Natural killer cell (primary cell): ENCODE measurements at regions not wholly inside any gene's neighbourhood (a gene's known extent, or its start where the extent isn't known, plus 50 kb on each side); places are given as distances from the start of the nearest gene placed in this dataset.

ENCODE experiments used
- ATAC-seq, 3 donors: fragments of 150-1000 bp in 2 of 3; fragments of 200-7000 bp in 1 of 3; cut with Tn5 transposase; 1 replicate in 1 of 3; 2 replicates in 2 of 3; pipeline ENCODE4 v1.10.0; 2021; ENCODE audit warnings: mild to moderate bottlenecking in 2 of 3, moderate library complexity in 2 of 3
- DNase-seq, 2 donors: peaks; one replicate each; pipeline versions ENCODE4 v3.0.0 to v3.0.0-alpha.2; 2013 to 2021; ENCODE audit warnings: mixed read lengths in 1 of 2
- H3K27ac ChIP-seq: one replicate; pipeline ENCODE4 v1.5.1; 2013; ENCODE audit warnings: mild to moderate bottlenecking, low read length
- H3K27me3 ChIP-seq: one replicate; pipeline ENCODE4 v1.6.1; 2013; ENCODE audit warnings: low read length; ENCODE audit not compliant: control insufficient read depth, insufficient read depth
- H3K36me3 ChIP-seq: one replicate; pipeline ENCODE4 v1.6.1; 2013; ENCODE audit warnings: low read length; ENCODE audit not compliant: control insufficient read depth, insufficient read depth
- H3K4me1 ChIP-seq: one replicate; pipeline ENCODE4 v1.6.1; 2013; ENCODE audit warnings: low read length; ENCODE audit not compliant: control insufficient read depth, insufficient read depth
- H3K4me3 ChIP-seq: one replicate; pipeline ENCODE4 v1.5.1; 2013; ENCODE audit warnings: low read length
- H3K9me3 ChIP-seq: one replicate; pipeline ENCODE4 v1.6.1; 2013; ENCODE audit warnings: low read length; ENCODE audit not compliant: control insufficient read depth, insufficient read depth
- H3K27ac Mint-ChIP-seq, 2 donors: one replicate each; pipeline ENCODE4 v1.8.0; 2022; ENCODE audit warnings: mild to moderate bottlenecking in 2 of 2, mixed read lengths in 2 of 2, moderate library complexity in 1 of 2
- H3K27me3 Mint-ChIP-seq, 2 donors: one replicate each; pipeline ENCODE4 v1.8.0; 2022; ENCODE audit warnings: low read depth in 2 of 2, mixed read lengths in 2 of 2
- H3K36me3 Mint-ChIP-seq: one replicate; pipeline ENCODE4 v1.8.0; 2022; ENCODE audit warnings: mixed read lengths
- H3K4me1 Mint-ChIP-seq, 2 donors: one replicate each; pipeline ENCODE4 v1.8.0; 2022; ENCODE audit warnings: mixed read lengths in 2 of 2
- H3K4me3 Mint-ChIP-seq: one replicate; pipeline ENCODE4 v1.8.0; 2022; ENCODE audit warnings: mild to moderate bottlenecking, moderate library complexity, mixed read lengths
- H3K9me3 Mint-ChIP-seq, 2 donors: one replicate each; pipeline ENCODE4 v1.8.0; 2022; ENCODE audit warnings: mixed read lengths in 2 of 2
- CTCF ChIP-seq: fragments of 200-600 bp; IDR thresholded peaks from one replicate; pipeline ENCODE4 v1.8.0; 2022; ENCODE audit warnings: antibody characterized with exemption
- WGBS: methylation state at CpG from one replicate; pipeline ENCODE4 v1.1.7; 2013; ENCODE audit warnings: missing lambda C conversion rate; ENCODE audit not compliant: insufficient coverage; 5-methylcytosine and 5-hydroxymethylcytosine counted together
- intact Hi-C: fragments of 100-400 bp; cut with micrococcal nuclease; formaldehyde crosslinking; loops from one replicate; pipeline ENCODE4 v1.14.2; 2022

GRCh38 chr2:150759531-150759930 lies 272.1 kb upstream of the RND3 start:
- Histone ChIP-seq H3K36me3 (no peaks in the 10 kb centered on the region), H3K4me1 (no peaks in the 10 kb centered on the region), H3K27me3 (no peaks in the 10 kb centered on the region), H3K4me3 (no peak overlapping the region), H3K9me3 (no peaks in the 10 kb centered on the region), H3K27ac (no peak overlapping the region)
- H3K9me3 Mint-ChIP-seq, result peaks cover 2 to 11% of the 10 kb centered on the region in 2 donors
- WGBS, result no CpG with 5 or more reads among the region's 1 CpG
- peaks cover 2% of the 10 kb centered on the region for H3K36me3 Mint-ChIP-seq
- intact Hi-C loops, result no loop called here
- H3K4me1 Mint-ChIP-seq, result no peaks in the 10 kb centered on the region
- TF ChIP-seq CTCF, result no peak
- DNase-seq (no peak), ATAC-seq (no peak)
- no peak overlapping the region for H3K4me3 Mint-ChIP-seq
- H3K27me3 Mint-ChIP-seq, result no peaks in the 10 kb centered on the region
- no peak overlapping the region for H3K27ac Mint-ChIP-seq

GRCh38 chr2:150759106-150759505 lies 271.6 kb upstream of the RND3 start:
- no peak overlapping the region for H3K4me3 ChIP-seq
- DNase-seq, result no peak
- no peak for TF ChIP-seq CTCF
- Mint-ChIP-seq H3K27me3 (no peaks in the 10 kb centered on the region), H3K27ac (no peak overlapping the region), H3K9me3 (peaks cover 2 to 7% of the 10 kb centered on the region in 2 donors), H3K4me1 (no peaks in the 10 kb centered on the region), H3K36me3 (no peaks in the 10 kb centered on the region), H3K4me3 (no peak overlapping the region)
- no peaks in the 10 kb centered on the region for H3K4me1 ChIP-seq
- intact Hi-C loops, result no loop called here
- no peak overlapping the region for H3K27ac ChIP-seq
- no peaks in the 10 kb centered on the region for H3K9me3 ChIP-seq
- WGBS, result 100% methylated on average over 2 of the region's 3 CpGs
- no peaks in the 10 kb centered on the region for H3K27me3 ChIP-seq
- ATAC-seq, result no peak
- H3K36me3 ChIP-seq, result no peaks in the 10 kb centered on the region

GRCh38 chr2:150752229-150752628 lies 264.8 kb upstream of the RND3 start:
- no peaks in the 10 kb centered on the region for H3K9me3 ChIP-seq
- no peak overlapping the region for H3K27ac Mint-ChIP-seq
- no peak for DNase-seq
- H3K4me3 ChIP-seq, result no peak overlapping the region
- H3K36me3 Mint-ChIP-seq, result no peaks in the 10 kb centered on the region
- no peak for TF ChIP-seq CTCF
- H3K9me3 Mint-ChIP-seq, result peaks cover 13 to 16% of the 10 kb centered on the region in 2 donors
- H3K4me1 Mint-ChIP-seq, result no peaks in the 10 kb centered on the region
- H3K27me3 ChIP-seq, result no peaks in the 10 kb centered on the region
- no peak overlapping the region for H3K4me3 Mint-ChIP-seq
- H3K27me3 Mint-ChIP-seq, result no peaks in the 10 kb centered on the region
- H3K36me3 ChIP-seq, result no peaks in the 10 kb centered on the region
- H3K27ac ChIP-seq, result no peak overlapping the region
- intact Hi-C loops, result no loop called here
- no peak for ATAC-seq
- H3K4me1 ChIP-seq, result no peaks in the 10 kb centered on the region

GRCh38 chr2:150750720-150751119 lies 263.3 kb upstream of the RND3 start:
- no peaks in the 10 kb centered on the region for H3K4me1 ChIP-seq
- Mint-ChIP-seq H3K27me3 (no peaks in the 10 kb centered on the region), H3K9me3 (peaks cover 13 to 16% of the 10 kb centered on the region in 2 donors), H3K27ac (no peak overlapping the region), H3K36me3 (no peaks in the 10 kb centered on the region), H3K4me1 (no peaks in the 10 kb centered on the region), H3K4me3 (no peak overlapping the region)
- intact Hi-C loops, result no loop called here
- TF ChIP-seq CTCF, result no peak
- ATAC-seq (no peak), DNase-seq (no peak)
- no peak overlapping the region for H3K27ac ChIP-seq
- WGBS, result 100% methylated on average over 1 of the region's 1 CpG
- H3K9me3 ChIP-seq, result no peaks in the 10 kb centered on the region
- no peaks in the 10 kb centered on the region for H3K27me3 ChIP-seq
- H3K36me3 ChIP-seq, result no peaks in the 10 kb centered on the region
- no peak overlapping the region for H3K4me3 ChIP-seq
